CD4-positive, alpha-beta memory T cell (primary cell): ENCODE measurements at regions not wholly inside any gene's neighbourhood (a gene's known extent, or its start where the extent isn't known, plus 50 kb on each side); places are given as distances from the start of the nearest gene placed in this dataset.

Experiments used
- CTCF ChIA-PET: fragments of 350-600 bp; sonication (Branson Sonifier 250); formaldehyde crosslinking; loops from one replicate; lab custom pipeline; 2021; ENCODE audit warnings: inconsistent platforms; ENCODE audit not compliant: partially characterized antibody; lab: Charles Lee
- POLR2A ChIA-PET: fragments of 350-600 bp; sonication (Branson Sonifier 250); formaldehyde crosslinking; loops from one replicate; lab custom pipeline; 2021; ENCODE audit not compliant: partially characterized antibody; lab: Charles Lee
- DNase-seq, 5 donors: peaks; one replicate each; pipeline versions ENCODE4 v3.0.0 to v3.0.0-alpha.2; 2020 to 2022; ENCODE audit warnings: mixed read lengths in 1 of 5
- H3K27ac ChIP-seq: one replicate; pipeline ENCODE4 v1.7.0; 2013; ENCODE audit warnings: low read depth, low read length
- H3K27me3 ChIP-seq: 2 replicates; pipeline ENCODE4 v1.7.0; 2013; ENCODE audit warnings: mild to moderate bottlenecking, low read length, moderate library complexity; ENCODE audit not compliant: insufficient read depth
- H3K36me3 ChIP-seq: 2 replicates; pipeline ENCODE4 v1.7.0; 2013; ENCODE audit warnings: mild to moderate bottlenecking, low read length, moderate library complexity; ENCODE audit not compliant: insufficient read depth
- H3K4me1 ChIP-seq: 2 replicates; pipeline ENCODE4 v1.7.0; 2013; ENCODE audit warnings: mild to moderate bottlenecking, low read length, moderate library complexity; ENCODE audit not compliant: insufficient read depth
- H3K4me3 ChIP-seq, 2 donors: one replicate each; pipeline ENCODE4 v1.7.0; 2013; ENCODE audit warnings: low read length in 2 of 2, mild to moderate bottlenecking in 1 of 2
- H3K9me3 ChIP-seq, 2 donors: one replicate each; pipeline ENCODE4 v1.7.0; 2013; ENCODE audit warnings: low read length in 2 of 2, control low read depth in 1 of 2; ENCODE audit not compliant: control insufficient read depth in 1 of 2
- H3K27ac Mint-ChIP-seq, 7 donors: one replicate each; pipeline ENCODE4 v1.8.0; 2020 to 2021; ENCODE audit warnings: mixed read lengths in 7 of 7, mild to moderate bottlenecking in 6 of 7, inconsistent platforms in 3 of 7, moderate library complexity in 3 of 7
- H3K27me3 Mint-ChIP-seq, 2 donors: one replicate each; pipeline ENCODE4 v1.8.0; 2020 to 2021; ENCODE audit warnings: mixed read lengths in 2 of 2
- H3K36me3 Mint-ChIP-seq, 2 donors: one replicate each; pipeline ENCODE4 v1.8.0; 2020 to 2021; ENCODE audit warnings: mixed read lengths in 2 of 2, inconsistent platforms in 1 of 2, mild to moderate bottlenecking in 1 of 2
- H3K4me1 Mint-ChIP-seq, 4 donors: one replicate each; pipeline ENCODE4 v1.8.0; 2020 to 2021; ENCODE audit warnings: mixed read lengths in 4 of 4, mild to moderate bottlenecking in 1 of 4
- H3K4me3 Mint-ChIP-seq, 8 donors: one replicate each; pipeline ENCODE4 v1.8.0; 2020 to 2021; ENCODE audit warnings: mixed read lengths in 8 of 8, mild to moderate bottlenecking in 7 of 8, moderate library complexity in 6 of 8, inconsistent platforms in 3 of 8
- H3K9me3 Mint-ChIP-seq, 8 donors: one replicate each; pipeline ENCODE4 v1.8.0; 2020 to 2021; ENCODE audit warnings: mixed read lengths in 8 of 8, mild to moderate bottlenecking in 5 of 8, inconsistent platforms in 3 of 8, moderate library complexity in 1 of 8
- intact Hi-C: fragments of 100-400 bp; cut with micrococcal nuclease; formaldehyde crosslinking; loops from one replicate; pipeline ENCODE4 v1.15.1; 2023

DNA sequence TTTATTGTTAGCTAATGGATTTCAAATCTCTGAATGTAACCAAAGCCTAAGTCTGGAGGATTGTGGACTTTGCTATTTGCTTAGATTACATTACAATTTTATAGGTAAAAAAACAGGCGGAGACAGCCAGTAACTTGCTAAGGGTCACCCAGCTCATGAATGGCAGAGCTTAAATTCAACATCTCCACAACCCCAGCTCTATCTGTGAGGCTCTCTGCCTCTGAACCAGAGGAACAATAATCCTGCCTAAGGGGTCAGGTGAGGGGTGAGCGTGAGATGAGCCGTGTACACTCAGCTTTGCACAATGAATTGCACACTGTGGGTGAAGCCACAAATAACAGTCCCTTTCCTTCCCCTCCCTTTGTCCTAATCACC lies 69.8 kb upstream of the SPATA12 start:
- Histone ChIP-seq H3K4me3 (no peak overlapping the region), H3K36me3 (no peaks in the 10 kb centered on the region), H3K27ac (no peak overlapping the region), H3K9me3 (no peaks in the 10 kb centered on the region), H3K27me3 (no peaks in the 10 kb centered on the region), H3K4me1 (peaks cover 9% of the 10 kb centered on the region)
- ChIA-PET POLR2A (interaction anchor here (0.9 to 5.3 kb wide), 3 partner anchors 74 to 288 kb away, joined by 3 to 70 read pairs (median 3); partner anchors contain the start of gene ARHGEF3), CTCF (interaction anchor here (0.5 to 9.9 kb wide), 16 partner anchors 8 to 287 kb away, joined by 3 to 321 read pairs (median 4); partner anchors contain the start of gene ARHGEF3)
- peaks cover 10 to 11% of the 10 kb centered on the region in 2 donors for H3K27me3 Mint-ChIP-seq
- peaks cover 0 to 2% of the 10 kb centered on the region in 2 donors for H3K36me3 Mint-ChIP-seq
- H3K27ac Mint-ChIP-seq, result peak overlapping the region in 1 of 7 donors; percentile 52
- peaks cover 0 to 9% (median 0%) of the 10 kb centered on the region in 8 donors for H3K9me3 Mint-ChIP-seq
- intact Hi-C loops, result no loop called here
- DNase-seq, result no peak
- H3K4me1 Mint-ChIP-seq, result peaks cover 12 to 30% (median 18%) of the 10 kb centered on the region in 4 donors
- no peak overlapping the region for H3K4me3 Mint-ChIP-seq

GRCh38 chr3:56989977-56990640 lies 70.4 kb upstream of the SPATA12 start:
- no peak for DNase-seq
- H3K9me3 Mint-ChIP-seq, result peaks cover 0 to 4% (median 0%) of the 10 kb centered on the region in 8 donors
- Histone ChIP-seq H3K4me3 (no peak overlapping the region), H3K9me3 (no peaks in the 10 kb centered on the region), H3K27me3 (no peaks in the 10 kb centered on the region), H3K36me3 (no peaks in the 10 kb centered on the region), H3K27ac (no peak overlapping the region), H3K4me1 (peaks cover 9% of the 10 kb centered on the region)
- intact Hi-C loops, result loop anchor here (1.0 to 2.0 kb wide), 5 partner anchors 73 to 433 kb away; partner anchors contain the start of genes ARHGEF3 and CCDC66
- POLR2A ChIA-PET, result interaction anchor here (0.5 to 5.3 kb wide), 5 partner anchors 74 to 287 kb away, joined by 3 to 70 read pairs (median 4); partner anchors contain the start of gene ARHGEF3
- H3K27ac Mint-ChIP-seq, result peak overlapping the region in 1 of 7 donors; percentile 29
- H3K4me1 Mint-ChIP-seq, result peaks cover 9 to 28% (median 17%) of the 10 kb centered on the region in 4 donors
- peaks cover 7 to 9% of the 10 kb centered on the region in 2 donors for H3K27me3 Mint-ChIP-seq
- CTCF ChIA-PET, result interaction anchor here (0.5 to 9.9 kb wide), 26 partner anchors 8 to 649 kb away, joined by 3 to 321 read pairs (median 4); partner anchors contain the start of gene ARHGEF3
- H3K36me3 Mint-ChIP-seq, result no peaks in the 10 kb centered on the region
- no peak overlapping the region for H3K4me3 Mint-ChIP-seq

DNA sequence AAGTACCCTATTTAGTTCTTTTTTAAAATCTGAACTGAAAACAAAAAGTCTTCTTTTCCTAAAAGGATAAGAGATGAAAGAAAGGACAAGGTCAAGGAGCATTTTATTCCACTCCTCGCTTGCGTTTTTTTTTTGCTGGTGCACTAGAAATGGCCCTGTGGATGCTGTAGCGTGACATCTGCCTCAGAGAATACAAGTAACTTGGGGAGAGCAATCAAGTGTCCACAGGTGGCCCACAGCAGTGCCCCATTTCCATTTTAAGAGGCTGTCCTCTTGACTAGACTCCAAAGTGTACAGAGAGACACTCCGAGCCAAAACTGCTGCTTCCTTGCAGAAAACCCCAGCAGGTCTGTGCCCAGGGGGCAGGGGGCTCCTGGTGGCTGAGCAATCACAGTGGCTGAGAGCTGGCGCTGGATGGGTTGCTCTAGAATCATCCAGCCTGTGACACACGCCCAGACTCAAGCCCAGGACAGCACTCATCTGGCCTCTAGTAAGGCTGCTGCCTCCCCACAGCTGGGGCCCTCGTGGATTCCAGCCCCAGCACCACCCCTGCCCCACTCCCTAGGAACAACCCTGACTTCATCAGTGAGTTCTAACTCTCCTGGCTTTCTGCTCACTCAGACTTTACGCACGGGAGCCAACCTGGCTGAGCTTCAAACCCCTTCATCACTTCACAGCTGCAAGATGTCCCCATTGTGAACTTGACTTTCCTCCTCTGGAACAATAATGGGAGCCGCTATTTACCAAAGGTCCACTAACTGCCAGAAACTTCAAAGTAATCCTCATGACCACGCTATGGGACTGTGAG lies 71.1 kb upstream of the SPATA12 start:
- Histone ChIP-seq H3K27ac (no peak overlapping the region), H3K36me3 (no peaks in the 10 kb centered on the region), H3K4me3 (no peak overlapping the region), H3K27me3 (no peaks in the 10 kb centered on the region), H3K4me1 (peaks cover 9% of the 10 kb centered on the region), H3K9me3 (no peaks in the 10 kb centered on the region)
- H3K9me3 Mint-ChIP-seq, result no peaks in the 10 kb centered on the region
- intact Hi-C loops, result loop anchor here (1.0 to 2.0 kb wide), 5 partner anchors 73 to 432 kb away; partner anchors contain the start of genes ARHGEF3 and CCDC66
- H3K36me3 Mint-ChIP-seq, result no peaks in the 10 kb centered on the region
- H3K27ac Mint-ChIP-seq, result peak overlapping the region in 1 of 7 donors; percentile 14
- CTCF ChIA-PET, result interaction anchor here (0.5 to 9.9 kb wide), 49 partner anchors 9 to 648 kb away, joined by 3 to 321 read pairs (median 4); partner anchors contain the start of gene ARHGEF3
- H3K4me3 Mint-ChIP-seq, result no peak overlapping the region
- peaks cover 7 to 9% of the 10 kb centered on the region in 2 donors for H3K27me3 Mint-ChIP-seq
- DNase-seq, result no peak
- POLR2A ChIA-PET, result interaction anchor here (0.5 to 5.3 kb wide), 9 partner anchors 73 to 1614 kb away, joined by 3 to 70 read pairs (median 4); partner anchors contain the start of gene ARHGEF3
- H3K4me1 Mint-ChIP-seq, result peaks cover 9 to 28% (median 17%) of the 10 kb centered on the region in 4 donors

- Mint-ChIP-seq H3K27ac (peak overlapping the region in 3 of 7 donors; percentile 14 to 32 (median 15)), H3K4me3 (peak overlapping the region in 1 of 8 donors; percentile 18), H3K9me3 (no peaks in the 10 kb centered on the region), H3K36me3 (no peaks in the 10 kb centered on the region), H3K27me3 (peaks cover 7 to 9% of the 10 kb centered on the region in 2 donors), H3K4me1 (peaks cover 9 to 28% (median 17%) of the 10 kb centered on the region in 4 donors)
- H3K4me3 ChIP-seq, result no peak overlapping the region
- no peaks in the 10 kb centered on the region for H3K36me3 ChIP-seq
- intact Hi-C loops, result loop anchor here (1.0 to 2.0 kb wide), 5 partner anchors 72 to 431 kb away; partner anchors contain the start of genes ARHGEF3 and CCDC66
- peaks cover 9% of the 10 kb centered on the region for H3K4me1 ChIP-seq
- H3K27ac ChIP-seq, result no peak overlapping the region
- H3K27me3 ChIP-seq, result no peaks in the 10 kb centered on the region
- POLR2A ChIA-PET, result interaction anchor here (0.6 to 5.3 kb wide), 8 partner anchors 72 to 1615 kb away, joined by 3 to 70 read pairs (median 5); partner anchors contain the start of gene ARHGEF3
- CTCF ChIA-PET, result interaction anchor here (0.6 to 9.9 kb wide), 53 partner anchors 8 to 648 kb away, joined by 3 to 321 read pairs (median 5); partner anchors contain the start of gene ARHGEF3
- DNase-seq, result peak; percentile 53 to 67 (median 61)
- no peaks in the 10 kb centered on the region for H3K9me3 ChIP-seq
Measured at GRCh38 chr3:56988458-56989168, 71.9 kb upstream of the SPATA12 start.

DNA sequence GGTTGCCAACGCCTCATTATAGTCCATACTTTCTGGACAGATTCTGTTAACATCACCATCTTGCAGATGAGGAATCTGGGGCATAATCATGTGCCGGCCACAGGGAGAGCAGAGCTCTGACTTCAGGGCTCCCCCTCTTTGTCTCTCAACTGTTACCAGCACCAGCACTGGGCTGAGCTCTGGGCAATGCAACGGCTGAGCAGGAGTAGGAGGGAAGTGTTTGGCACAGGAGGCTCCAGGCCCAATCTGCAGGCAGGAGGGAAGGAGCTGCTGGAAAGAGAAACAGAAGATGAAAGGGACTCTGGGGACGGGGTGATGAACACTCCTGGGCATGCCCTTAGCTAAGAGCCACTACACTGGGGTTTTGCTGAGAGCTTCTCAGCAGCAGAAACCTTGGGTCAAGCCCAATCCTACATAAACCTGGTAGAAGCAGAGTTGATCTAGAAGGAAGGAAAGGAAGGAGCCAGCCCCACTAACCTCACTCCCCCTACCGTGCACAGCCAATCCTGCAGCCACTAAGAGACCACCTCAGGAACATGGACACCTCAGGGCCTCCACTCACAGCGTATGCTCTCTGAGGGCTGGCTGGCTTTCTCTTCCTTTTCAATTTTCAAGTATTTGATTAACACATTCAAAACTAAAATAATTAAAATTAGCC lies 73.1 kb upstream of the SPATA12 start:
- POLR2A ChIA-PET, result interaction anchor here (0.7 to 5.3 kb wide), 9 partner anchors 59 to 304 kb away, joined by 3 to 70 read pairs (median 5); partner anchors contain the start of genes ARHGEF3 and TASOR
- Histone ChIP-seq H3K4me1 (peaks cover 9% of the 10 kb centered on the region), H3K27ac (no peak overlapping the region), H3K9me3 (no peaks in the 10 kb centered on the region), H3K4me3 (no peak overlapping the region), H3K27me3 (no peaks in the 10 kb centered on the region), H3K36me3 (no peaks in the 10 kb centered on the region)
- H3K9me3 Mint-ChIP-seq, result no peaks in the 10 kb centered on the region
- no peak overlapping the region for H3K4me3 Mint-ChIP-seq
- H3K27me3 Mint-ChIP-seq, result peaks cover 7 to 9% of the 10 kb centered on the region in 2 donors
- no peak for DNase-seq
- H3K4me1 Mint-ChIP-seq, result peaks cover 9 to 28% (median 17%) of the 10 kb centered on the region in 4 donors
- no peaks in the 10 kb centered on the region for H3K36me3 Mint-ChIP-seq
- intact Hi-C loops, result no loop called here
- H3K27ac Mint-ChIP-seq, result peak overlapping the region in 3 of 7 donors; percentile 50 to 68 (median 55)
- CTCF ChIA-PET, result interaction anchor here (0.6 to 9.9 kb wide), 29 partner anchors 10 to 292 kb away, joined by 3 to 321 read pairs (median 10); partner anchors contain the start of gene ARHGEF3

- Mint-ChIP-seq H3K27me3 (peaks cover 7 to 9% of the 10 kb centered on the region in 2 donors), H3K4me1 (peaks cover 9 to 28% (median 17%) of the 10 kb centered on the region in 4 donors), H3K4me3 (no peak overlapping the region), H3K36me3 (no peaks in the 10 kb centered on the region), H3K9me3 (no peaks in the 10 kb centered on the region), H3K27ac (peak overlapping the region in 4 of 7 donors; percentile 48 to 72 (median 68))
- Histone ChIP-seq H3K27me3 (no peaks in the 10 kb centered on the region), H3K9me3 (no peaks in the 10 kb centered on the region), H3K27ac (no peak overlapping the region), H3K36me3 (no peaks in the 10 kb centered on the region), H3K4me1 (peaks cover 9% of the 10 kb centered on the region), H3K4me3 (no peak overlapping the region)
- no peak for DNase-seq
- CTCF ChIA-PET, result interaction anchor here (1.4 to 9.9 kb wide), 11 partner anchors 9 to 289 kb away, joined by 3 to 321 read pairs (median 23); partner anchors contain the start of gene ARHGEF3
- intact Hi-C loops, result no loop called here
- POLR2A ChIA-PET, result interaction anchor here (1.0 to 5.3 kb wide), 5 partner anchors 70 to 303 kb away, joined by 3 to 70 read pairs (median 5); partner anchors contain the start of genes ARHGEF3 and TASOR
Measured at GRCh38 chr3:56986347-56986746, 74.1 kb upstream of the SPATA12 start.
